WTC11 (cell line): ENCODE measurements at regions not wholly inside any gene's neighbourhood (a gene's known extent, or its start where the extent isn't known, plus 50 kb on each side); places are given as distances from the start of the nearest gene placed in this dataset.

Experiments used
- ATAC-seq: fragments of 200-7000 bp; cut with Tn5 transposase; 2 replicates; pipeline ENCODE4 v1.10.0; 2021; ENCODE audit warnings: mild to moderate bottlenecking, moderate library complexity
- CTCF ChIA-PET: fragments of 300-600 bp; sonication (Branson Sonifier 250); formaldehyde crosslinking; loops from one replicate; lab custom pipeline; 2021; ENCODE audit warnings: antibody characterized with exemption; lab: Charles Lee
- POLR2A ChIA-PET: fragments of 350-600 bp; sonication (Branson Sonifier 250); formaldehyde crosslinking; loops from one replicate; lab custom pipeline; 2021; ENCODE audit warnings: antibody characterized with exemption; lab: Charles Lee
- DNase-seq: peaks from one replicate; pipeline ENCODE4 v3.0.0; 2021; ENCODE audit warnings: low spot score
- H3K27ac Mint-ChIP-seq: 2 replicates; pipeline ENCODE4 v1.8.0; 2021; ENCODE audit warnings: mixed read lengths
- H3K27me3 Mint-ChIP-seq: 2 replicates; pipeline ENCODE4 v1.8.0; 2021; ENCODE audit warnings: low read depth, mild to moderate bottlenecking, moderate library complexity, mixed read lengths
- H3K36me3 Mint-ChIP-seq: 2 replicates; pipeline ENCODE4 v1.8.0; 2021; ENCODE audit warnings: mixed read lengths
- H3K4me1 Mint-ChIP-seq: 2 replicates; pipeline ENCODE4 v1.8.0; 2022; ENCODE audit warnings: mixed read lengths
- H3K4me3 Mint-ChIP-seq: 2 replicates; pipeline ENCODE4 v1.8.0; 2021; ENCODE audit warnings: mild to moderate bottlenecking, moderate library complexity, mixed read lengths
- H3K9me3 Mint-ChIP-seq: 2 replicates; pipeline ENCODE4 v1.8.0; 2021; ENCODE audit warnings: mixed read lengths
- CREM ChIP-seq: sonication (generic); formaldehyde crosslinking; IDR thresholded peaks from 2 replicates; pipeline ENCODE4 v1.8.1; 2022; ENCODE audit warnings: mild to moderate bottlenecking, missing genetic modification reagents, moderate library complexity
- ESRRA ChIP-seq: sonication (generic); formaldehyde crosslinking; IDR thresholded peaks from 2 replicates; pipeline ENCODE4 v1.8.1; 2022; ENCODE audit warnings: mild to moderate bottlenecking, missing genetic modification reagents, borderline replicate concordance
- FOXK1 ChIP-seq: sonication (generic); formaldehyde crosslinking; IDR thresholded peaks from 2 replicates; pipeline ENCODE4 v1.8.0; 2022; ENCODE audit warnings: mild to moderate bottlenecking, moderate library complexity, missing genetic modification reagents
- OVOL2 ChIP-seq: fragments of 250-450 bp; sonication (Bioruptor Pico); IDR thresholded peaks from 2 replicates; pipeline ENCODE4 v1.9.0; 2021; ENCODE audit warnings: mild to moderate bottlenecking, borderline replicate concordance
- SMAD3 ChIP-seq: sonication (generic); formaldehyde crosslinking; IDR thresholded peaks from 2 replicates; pipeline ENCODE4 v1.8.0; 2022; ENCODE audit warnings: missing genetic modification reagents, mild to moderate bottlenecking, borderline replicate concordance
- TF ChIP-seq, protein P1 (sequence below): fragments of 250-450 bp; sonication (Bioruptor Pico); IDR thresholded peaks from 2 replicates; pipeline ENCODE4 v2.1.2; 2022; ENCODE audit warnings: mild to moderate bottlenecking, moderate library complexity
- TF ChIP-seq, protein P2 (sequence below): sonication (generic); formaldehyde crosslinking; IDR thresholded peaks from 2 replicates; pipeline ENCODE4 v1.8.0; 2023; ENCODE audit warnings: missing genetic modification reagents
- TF ChIP-seq, protein P3 (sequence below): sonication (generic); formaldehyde crosslinking; IDR thresholded peaks from 2 replicates; pipeline ENCODE4 v1.8.1; 2022; ENCODE audit warnings: missing genetic modification reagents, borderline replicate concordance
- TF ChIP-seq, protein P4 (sequence below): fragments of 250-450 bp; sonication (Bioruptor Pico); IDR thresholded peaks from 2 replicates; pipeline ENCODE4 v1.9.0; 2021; ENCODE audit warnings: mild to moderate bottlenecking, borderline replicate concordance
- TF ChIP-seq, protein P5 (sequence below): sonication (generic); formaldehyde crosslinking; IDR thresholded peaks from 2 replicates; pipeline ENCODE4 v1.8.0; 2022; ENCODE audit warnings: mild to moderate bottlenecking, missing genetic modification reagents
- TF ChIP-seq, protein P6 (sequence below): sonication (generic); formaldehyde crosslinking; IDR thresholded peaks from 2 replicates; pipeline ENCODE4 v1.8.0; 2022; ENCODE audit warnings: mild to moderate bottlenecking, missing genetic modification reagents
- TF ChIP-seq, protein P7 (sequence below): sonication (generic); formaldehyde crosslinking; IDR thresholded peaks from 2 replicates; pipeline ENCODE4 v1.8.0; 2022; ENCODE audit warnings: missing genetic modification reagents
- TF ChIP-seq, protein P8 (sequence below): sonication (generic); formaldehyde crosslinking; IDR thresholded peaks from 2 replicates; pipeline ENCODE4 v1.8.1; 2023; ENCODE audit warnings: mild to moderate bottlenecking, missing genetic modification reagents, moderate library complexity
- TF ChIP-seq, protein P9 (sequence below): fragments of 250-450 bp; sonication (Bioruptor Pico); IDR thresholded peaks from 2 replicates; pipeline ENCODE4 v1.9.0; 2021; ENCODE audit warnings: mild to moderate bottlenecking
- TF ChIP-seq, protein P10 (sequence below): sonication (generic); formaldehyde crosslinking; IDR thresholded peaks from 2 replicates; pipeline ENCODE4 v1.8.1; 2022; ENCODE audit warnings: mild to moderate bottlenecking, moderate library complexity, missing genetic modification reagents

DNA sequence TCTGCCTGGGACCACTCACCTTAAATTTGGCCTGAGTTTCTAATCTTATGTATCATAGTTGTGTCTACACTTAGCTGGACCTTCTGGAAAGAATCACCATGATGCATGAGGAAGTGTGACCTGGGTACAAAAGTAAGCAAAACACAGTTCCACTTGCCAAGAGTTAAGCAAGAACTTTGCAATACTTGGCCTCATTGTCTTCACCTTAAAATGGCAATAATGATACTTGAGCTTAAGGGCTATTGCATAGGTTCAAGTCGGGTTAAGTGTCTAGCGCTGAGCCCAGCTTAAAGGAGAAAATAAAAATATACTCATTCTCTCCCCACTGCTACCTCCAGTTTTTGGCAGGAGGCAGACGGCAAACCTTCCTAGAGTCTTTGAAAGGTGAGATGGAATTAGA is 133.9 kb upstream of the BMPER start (continued):
- TF ChIP-seq, protein P1, sequence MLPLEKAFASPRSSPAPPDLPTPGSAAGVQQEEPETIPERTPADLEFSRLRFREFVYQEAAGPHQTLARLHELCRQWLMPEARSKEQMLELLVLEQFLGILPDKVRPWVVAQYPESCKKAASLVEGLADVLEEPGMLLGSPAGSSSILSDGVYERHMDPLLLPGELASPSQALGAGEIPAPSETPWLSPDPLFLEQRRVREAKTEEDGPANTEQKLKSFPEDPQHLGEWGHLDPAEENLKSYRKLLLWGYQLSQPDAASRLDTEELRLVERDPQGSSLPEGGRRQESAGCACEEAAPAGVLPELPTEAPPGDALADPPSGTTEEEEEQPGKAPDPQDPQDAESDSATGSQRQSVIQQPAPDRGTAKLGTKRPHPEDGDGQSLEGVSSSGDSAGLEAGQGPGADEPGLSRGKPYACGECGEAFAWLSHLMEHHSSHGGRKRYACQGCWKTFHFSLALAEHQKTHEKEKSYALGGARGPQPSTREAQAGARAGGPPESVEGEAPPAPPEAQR (CRISPR knock-in tag) = no peak
- no peak for TF ChIP-seq ESRRA (CRISPR knock-in tag)
- TF ChIP-seq, protein P2, sequence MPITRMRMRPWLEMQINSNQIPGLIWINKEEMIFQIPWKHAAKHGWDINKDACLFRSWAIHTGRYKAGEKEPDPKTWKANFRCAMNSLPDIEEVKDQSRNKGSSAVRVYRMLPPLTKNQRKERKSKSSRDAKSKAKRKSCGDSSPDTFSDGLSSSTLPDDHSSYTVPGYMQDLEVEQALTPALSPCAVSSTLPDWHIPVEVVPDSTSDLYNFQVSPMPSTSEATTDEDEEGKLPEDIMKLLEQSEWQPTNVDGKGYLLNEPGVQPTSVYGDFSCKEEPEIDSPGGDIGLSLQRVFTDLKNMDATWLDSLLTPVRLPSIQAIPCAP = no peak

DNA sequence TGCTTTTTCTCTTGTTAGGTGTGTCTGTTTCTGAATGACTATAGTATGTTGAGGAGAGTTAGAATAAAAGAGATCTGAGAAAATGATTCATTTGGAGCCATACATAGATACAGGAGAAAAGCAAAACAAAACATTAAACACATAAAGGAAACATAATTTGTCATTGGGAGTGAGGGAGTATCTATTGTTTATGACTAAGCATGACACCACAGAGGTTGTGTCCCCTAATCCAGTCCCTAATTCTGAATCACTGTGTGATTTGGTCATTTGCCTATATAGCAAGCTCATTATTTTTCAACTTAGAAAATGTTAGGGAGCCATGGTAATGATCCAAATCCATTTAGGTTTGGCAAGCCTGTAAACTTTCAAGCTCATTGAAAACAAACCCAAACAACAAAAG is 132.3 kb upstream of the BMPER start:
- Mint-ChIP-seq H3K9me3 (no peaks in the 10 kb centered on the region), H3K4me1 (no peaks in the 10 kb centered on the region), H3K36me3 (peaks cover 6% of the 10 kb centered on the region; the same call in 1 of the 2 replicates), H3K27me3 (no peaks in the 10 kb centered on the region), H3K4me3 (no peak overlapping the region), H3K27ac (no peak overlapping the region)
- DNase-seq (no peak), ATAC-seq (no peak)
- CTCF ChIA-PET = no interaction called here
- POLR2A ChIA-PET = no interaction called here
- TF ChIP-seq, protein P3, sequence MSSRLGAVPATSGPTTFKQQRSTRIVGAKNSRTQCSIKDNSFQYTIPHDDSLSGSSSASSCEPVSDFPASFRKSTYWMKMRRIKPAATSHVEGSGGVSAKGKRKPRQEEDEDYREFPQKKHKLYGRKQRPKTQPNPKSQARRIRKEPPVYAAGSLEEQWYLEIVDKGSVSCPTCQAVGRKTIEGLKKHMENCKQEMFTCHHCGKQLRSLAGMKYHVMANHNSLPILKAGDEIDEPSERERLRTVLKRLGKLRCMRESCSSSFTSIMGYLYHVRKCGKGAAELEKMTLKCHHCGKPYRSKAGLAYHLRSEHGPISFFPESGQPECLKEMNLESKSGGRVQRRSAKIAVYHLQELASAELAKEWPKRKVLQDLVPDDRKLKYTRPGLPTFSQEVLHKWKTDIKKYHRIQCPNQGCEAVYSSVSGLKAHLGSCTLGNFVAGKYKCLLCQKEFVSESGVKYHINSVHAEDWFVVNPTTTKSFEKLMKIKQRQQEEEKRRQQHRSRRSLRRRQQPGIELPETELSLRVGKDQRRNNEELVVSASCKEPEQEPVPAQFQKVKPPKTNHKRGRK (CRISPR knock-in tag) = no peak
- TF ChIP-seq, protein P4, sequence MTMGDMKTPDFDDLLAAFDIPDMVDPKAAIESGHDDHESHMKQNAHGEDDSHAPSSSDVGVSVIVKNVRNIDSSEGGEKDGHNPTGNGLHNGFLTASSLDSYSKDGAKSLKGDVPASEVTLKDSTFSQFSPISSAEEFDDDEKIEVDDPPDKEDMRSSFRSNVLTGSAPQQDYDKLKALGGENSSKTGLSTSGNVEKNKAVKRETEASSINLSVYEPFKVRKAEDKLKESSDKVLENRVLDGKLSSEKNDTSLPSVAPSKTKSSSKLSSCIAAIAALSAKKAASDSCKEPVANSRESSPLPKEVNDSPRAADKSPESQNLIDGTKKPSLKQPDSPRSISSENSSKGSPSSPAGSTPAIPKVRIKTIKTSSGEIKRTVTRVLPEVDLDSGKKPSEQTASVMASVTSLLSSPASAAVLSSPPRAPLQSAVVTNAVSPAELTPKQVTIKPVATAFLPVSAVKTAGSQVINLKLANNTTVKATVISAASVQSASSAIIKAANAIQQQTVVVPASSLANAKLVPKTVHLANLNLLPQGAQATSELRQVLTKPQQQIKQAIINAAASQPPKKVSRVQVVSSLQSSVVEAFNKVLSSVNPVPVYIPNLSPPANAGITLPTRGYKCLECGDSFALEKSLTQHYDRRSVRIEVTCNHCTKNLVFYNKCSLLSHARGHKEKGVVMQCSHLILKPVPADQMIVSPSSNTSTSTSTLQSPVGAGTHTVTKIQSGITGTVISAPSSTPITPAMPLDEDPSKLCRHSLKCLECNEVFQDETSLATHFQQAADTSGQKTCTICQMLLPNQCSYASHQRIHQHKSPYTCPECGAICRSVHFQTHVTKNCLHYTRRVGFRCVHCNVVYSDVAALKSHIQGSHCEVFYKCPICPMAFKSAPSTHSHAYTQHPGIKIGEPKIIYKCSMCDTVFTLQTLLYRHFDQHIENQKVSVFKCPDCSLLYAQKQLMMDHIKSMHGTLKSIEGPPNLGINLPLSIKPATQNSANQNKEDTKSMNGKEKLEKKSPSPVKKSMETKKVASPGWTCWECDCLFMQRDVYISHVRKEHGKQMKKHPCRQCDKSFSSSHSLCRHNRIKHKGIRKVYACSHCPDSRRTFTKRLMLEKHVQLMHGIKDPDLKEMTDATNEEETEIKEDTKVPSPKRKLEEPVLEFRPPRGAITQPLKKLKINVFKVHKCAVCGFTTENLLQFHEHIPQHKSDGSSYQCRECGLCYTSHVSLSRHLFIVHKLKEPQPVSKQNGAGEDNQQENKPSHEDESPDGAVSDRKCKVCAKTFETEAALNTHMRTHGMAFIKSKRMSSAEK = no peak
- TF ChIP-seq, protein P5, sequence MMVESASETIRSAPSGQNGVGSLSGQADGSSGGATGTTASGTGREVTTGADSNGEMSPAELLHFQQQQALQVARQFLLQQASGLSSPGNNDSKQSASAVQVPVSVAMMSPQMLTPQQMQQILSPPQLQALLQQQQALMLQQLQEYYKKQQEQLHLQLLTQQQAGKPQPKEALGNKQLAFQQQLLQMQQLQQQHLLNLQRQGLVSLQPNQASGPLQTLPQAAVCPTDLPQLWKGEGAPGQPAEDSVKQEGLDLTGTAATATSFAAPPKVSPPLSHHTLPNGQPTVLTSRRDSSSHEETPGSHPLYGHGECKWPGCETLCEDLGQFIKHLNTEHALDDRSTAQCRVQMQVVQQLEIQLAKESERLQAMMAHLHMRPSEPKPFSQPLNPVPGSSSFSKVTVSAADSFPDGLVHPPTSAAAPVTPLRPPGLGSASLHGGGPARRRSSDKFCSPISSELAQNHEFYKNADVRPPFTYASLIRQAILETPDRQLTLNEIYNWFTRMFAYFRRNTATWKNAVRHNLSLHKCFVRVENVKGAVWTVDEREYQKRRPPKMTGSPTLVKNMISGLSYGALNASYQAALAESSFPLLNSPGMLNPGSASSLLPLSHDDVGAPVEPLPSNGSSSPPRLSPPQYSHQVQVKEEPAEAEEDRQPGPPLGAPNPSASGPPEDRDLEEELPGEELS (CRISPR knock-in tag) = no peak
- TF ChIP-seq SMAD3 (CRISPR knock-in tag) = no peak
- TF ChIP-seq, protein P6, sequence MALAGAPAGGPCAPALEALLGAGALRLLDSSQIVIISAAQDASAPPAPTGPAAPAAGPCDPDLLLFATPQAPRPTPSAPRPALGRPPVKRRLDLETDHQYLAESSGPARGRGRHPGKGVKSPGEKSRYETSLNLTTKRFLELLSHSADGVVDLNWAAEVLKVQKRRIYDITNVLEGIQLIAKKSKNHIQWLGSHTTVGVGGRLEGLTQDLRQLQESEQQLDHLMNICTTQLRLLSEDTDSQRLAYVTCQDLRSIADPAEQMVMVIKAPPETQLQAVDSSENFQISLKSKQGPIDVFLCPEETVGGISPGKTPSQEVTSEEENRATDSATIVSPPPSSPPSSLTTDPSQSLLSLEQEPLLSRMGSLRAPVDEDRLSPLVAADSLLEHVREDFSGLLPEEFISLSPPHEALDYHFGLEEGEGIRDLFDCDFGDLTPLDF (CRISPR knock-in tag) = no peak
- TF ChIP-seq OVOL2 (CRISPR knock-in tag) = no peak
- TF ChIP-seq, protein P7, sequence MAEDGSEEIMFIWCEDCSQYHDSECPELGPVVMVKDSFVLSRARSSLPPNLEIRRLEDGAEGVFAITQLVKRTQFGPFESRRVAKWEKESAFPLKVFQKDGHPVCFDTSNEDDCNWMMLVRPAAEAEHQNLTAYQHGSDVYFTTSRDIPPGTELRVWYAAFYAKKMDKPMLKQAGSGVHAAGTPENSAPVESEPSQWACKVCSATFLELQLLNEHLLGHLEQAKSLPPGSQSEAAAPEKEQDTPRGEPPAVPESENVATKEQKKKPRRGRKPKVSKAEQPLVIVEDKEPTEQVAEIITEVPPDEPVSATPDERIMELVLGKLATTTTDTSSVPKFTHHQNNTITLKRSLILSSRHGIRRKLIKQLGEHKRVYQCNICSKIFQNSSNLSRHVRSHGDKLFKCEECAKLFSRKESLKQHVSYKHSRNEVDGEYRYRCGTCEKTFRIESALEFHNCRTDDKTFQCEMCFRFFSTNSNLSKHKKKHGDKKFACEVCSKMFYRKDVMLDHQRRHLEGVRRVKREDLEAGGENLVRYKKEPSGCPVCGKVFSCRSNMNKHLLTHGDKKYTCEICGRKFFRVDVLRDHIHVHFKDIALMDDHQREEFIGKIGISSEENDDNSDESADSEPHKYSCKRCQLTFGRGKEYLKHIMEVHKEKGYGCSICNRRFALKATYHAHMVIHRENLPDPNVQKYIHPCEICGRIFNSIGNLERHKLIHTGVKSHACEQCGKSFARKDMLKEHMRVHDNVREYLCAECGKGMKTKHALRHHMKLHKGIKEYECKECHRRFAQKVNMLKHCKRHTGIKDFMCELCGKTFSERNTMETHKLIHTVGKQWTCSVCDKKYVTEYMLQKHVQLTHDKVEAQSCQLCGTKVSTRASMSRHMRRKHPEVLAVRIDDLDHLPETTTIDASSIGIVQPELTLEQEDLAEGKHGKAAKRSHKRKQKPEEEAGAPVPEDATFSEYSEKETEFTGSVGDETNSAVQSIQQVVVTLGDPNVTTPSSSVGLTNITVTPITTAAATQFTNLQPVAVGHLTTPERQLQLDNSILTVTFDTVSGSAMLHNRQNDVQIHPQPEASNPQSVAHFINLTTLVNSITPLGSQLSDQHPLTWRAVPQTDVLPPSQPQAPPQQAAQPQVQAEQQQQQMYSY (CRISPR knock-in tag) = no peak
- no peak for TF ChIP-seq CREM (CRISPR knock-in tag)
- TF ChIP-seq, protein P8, sequence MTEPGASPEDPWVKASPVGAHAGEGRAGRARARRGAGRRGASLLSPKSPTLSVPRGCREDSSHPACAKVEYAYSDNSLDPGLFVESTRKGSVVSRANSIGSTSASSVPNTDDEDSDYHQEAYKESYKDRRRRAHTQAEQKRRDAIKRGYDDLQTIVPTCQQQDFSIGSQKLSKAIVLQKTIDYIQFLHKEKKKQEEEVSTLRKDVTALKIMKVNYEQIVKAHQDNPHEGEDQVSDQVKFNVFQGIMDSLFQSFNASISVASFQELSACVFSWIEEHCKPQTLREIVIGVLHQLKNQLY = no peak
- TF ChIP-seq, protein P9, sequence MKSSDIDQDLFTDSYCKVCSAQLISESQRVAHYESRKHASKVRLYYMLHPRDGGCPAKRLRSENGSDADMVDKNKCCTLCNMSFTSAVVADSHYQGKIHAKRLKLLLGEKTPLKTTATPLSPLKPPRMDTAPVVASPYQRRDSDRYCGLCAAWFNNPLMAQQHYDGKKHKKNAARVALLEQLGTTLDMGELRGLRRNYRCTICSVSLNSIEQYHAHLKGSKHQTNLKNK = no peak
- TF ChIP-seq FOXK1 (CRISPR knock-in tag) = no peak
- TF ChIP-seq, protein P10, sequence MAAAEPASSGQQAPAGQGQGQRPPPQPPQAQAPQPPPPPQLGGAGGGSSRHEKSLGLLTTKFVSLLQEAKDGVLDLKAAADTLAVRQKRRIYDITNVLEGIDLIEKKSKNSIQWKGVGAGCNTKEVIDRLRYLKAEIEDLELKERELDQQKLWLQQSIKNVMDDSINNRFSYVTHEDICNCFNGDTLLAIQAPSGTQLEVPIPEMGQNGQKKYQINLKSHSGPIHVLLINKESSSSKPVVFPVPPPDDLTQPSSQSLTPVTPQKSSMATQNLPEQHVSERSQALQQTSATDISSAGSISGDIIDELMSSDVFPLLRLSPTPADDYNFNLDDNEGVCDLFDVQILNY (CRISPR knock-in tag) = no peak
